Natural killer cell treated with Interleukin-12 subunit alpha and Interleukin-12 subunit beta and Interleukin-15 and Interleukin-18, amount 100 ng/mL, for 72 hours (primary cell): ENCODE measurements at regions not wholly inside any gene's neighbourhood (a gene's known extent, or its start where the extent isn't known, plus 50 kb on each side); places are given as distances from the start of the nearest gene placed in this dataset.
"Not testable (repeated sequence)": the region's sequence is repeated elsewhere in the genome, so short reads cannot be mapped to it uniquely, and the experiment has no call there.

Experiments used
- ATAC-seq, 2 donors: fragments of 150-1000 bp; cut with Tn5 transposase in 1 of 2; sonication (Bioruptor Pico), chemical (Tn5 transposase) in 1 of 2; 2 replicates each; pipeline ENCODE4 v1.10.0; 2021
- DNase-seq: peaks from one replicate; pipeline ENCODE4 v3.0.0; 2022; ENCODE audit warnings: low spot score
- H3K27ac Mint-ChIP-seq, 2 donors: 1 replicate in 1 of 2; 2 replicates in 1 of 2; pipeline ENCODE4 v1.8.0; 2022; ENCODE audit warnings: mixed read lengths in 2 of 2, mild to moderate bottlenecking in 1 of 2, moderate library complexity in 1 of 2
- H3K27me3 Mint-ChIP-seq, 2 donors: 1 replicate in 1 of 2; 2 replicates in 1 of 2; pipeline ENCODE4 v1.8.0; 2022; ENCODE audit warnings: mixed read lengths in 2 of 2
- H3K36me3 Mint-ChIP-seq: one replicate; pipeline ENCODE4 v1.8.0; 2022; ENCODE audit warnings: mixed read lengths
- H3K4me1 Mint-ChIP-seq, 2 donors: 1 replicate in 1 of 2; 2 replicates in 1 of 2; pipeline ENCODE4 v1.8.0; 2022; ENCODE audit warnings: low read depth in 2 of 2, mixed read lengths in 2 of 2, mild to moderate bottlenecking in 1 of 2
- H3K4me3 Mint-ChIP-seq: one replicate; pipeline ENCODE4 v1.8.0; 2022; ENCODE audit warnings: mixed read lengths
- H3K9me3 Mint-ChIP-seq: 2 replicates; pipeline ENCODE4 v1.8.0; 2022; ENCODE audit warnings: mixed read lengths

DNA sequence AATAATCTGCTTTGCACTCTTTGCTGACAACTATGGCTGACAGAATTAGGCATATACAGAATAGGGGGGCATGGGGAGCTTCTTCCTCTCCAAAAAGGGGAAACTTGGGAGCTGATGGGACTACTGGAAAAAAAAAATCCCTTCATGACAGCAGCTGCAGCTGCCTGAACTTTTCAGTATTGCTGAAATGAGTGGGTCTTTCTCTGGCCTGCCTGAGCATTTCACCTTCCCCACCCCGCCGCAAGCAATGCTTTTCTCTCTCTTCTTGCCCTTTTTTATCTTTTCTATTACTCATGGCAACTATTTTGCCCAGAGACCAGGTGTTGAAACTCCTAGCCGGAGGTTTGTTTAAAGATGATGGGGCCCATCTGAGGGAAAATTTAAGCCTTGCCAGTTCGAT, 244.9 kb downstream of the SEMA3D start:
- H3K36me3 Mint-ChIP-seq: peaks cover 4% of the 10 kb centered on the region
- H3K4me3 Mint-ChIP-seq: no peak overlapping the region
- no peaks in the 10 kb centered on the region for H3K4me1 Mint-ChIP-seq
- DNase-seq (no peak), ATAC-seq (no peak)
- H3K27me3 Mint-ChIP-seq: no peaks in the 10 kb centered on the region
- no peak overlapping the region for H3K27ac Mint-ChIP-seq
- peaks cover 2% of the 10 kb centered on the region for H3K9me3 Mint-ChIP-seq

DNA sequence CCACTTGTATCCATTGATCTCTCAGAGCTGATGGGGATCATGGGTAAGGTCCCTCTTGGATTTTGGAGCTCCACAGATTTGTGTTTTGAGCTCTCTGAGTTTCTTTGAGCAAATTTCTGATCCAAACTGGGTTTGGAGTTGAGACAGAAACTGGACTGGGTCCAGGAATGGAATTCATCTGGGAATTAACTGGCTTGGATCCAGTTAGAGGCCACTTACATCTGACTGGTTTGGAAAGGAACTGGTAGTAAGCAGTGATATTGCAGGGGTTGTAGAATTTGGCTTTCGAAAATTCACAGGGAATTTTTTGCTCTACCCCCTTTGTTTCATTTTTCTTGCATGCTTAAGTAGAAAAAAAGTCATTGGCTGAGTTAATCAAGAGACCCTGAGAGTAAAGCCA, 245.6 kb downstream of the SEMA3D start:
- ATAC-seq: no peak
- Mint-ChIP-seq H3K27me3 (no peaks in the 10 kb centered on the region), H3K4me3 (no peak overlapping the region), H3K27ac (no peak overlapping the region), H3K4me1 (no peaks in the 10 kb centered on the region), H3K9me3 (peaks cover 4% of the 10 kb centered on the region), H3K36me3 (peaks cover 4% of the 10 kb centered on the region)
- DNase-seq: no peak

DNA sequence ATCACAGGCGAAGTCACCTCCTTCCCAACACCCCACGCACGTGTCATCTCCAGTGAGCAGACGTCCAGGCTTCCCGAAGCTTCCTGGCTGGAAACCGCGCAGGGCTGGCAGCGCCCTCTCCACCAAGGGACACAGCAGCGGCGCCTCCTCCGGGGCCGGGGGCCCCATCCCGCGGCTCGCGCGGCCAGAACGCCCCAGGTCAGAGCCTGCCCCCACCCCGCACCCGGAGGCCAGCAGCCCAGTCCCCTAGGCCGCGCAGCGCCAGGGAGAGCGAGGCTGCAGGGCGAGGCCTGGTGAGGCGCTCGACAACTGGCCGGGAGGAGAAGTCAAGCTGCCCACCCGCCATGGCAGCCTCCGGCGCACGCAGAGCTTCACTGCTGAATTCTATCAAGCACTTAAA, 247.0 kb downstream of the SEMA3D start:
- peaks cover 6% of the 10 kb centered on the region for H3K9me3 Mint-ChIP-seq

DNA sequence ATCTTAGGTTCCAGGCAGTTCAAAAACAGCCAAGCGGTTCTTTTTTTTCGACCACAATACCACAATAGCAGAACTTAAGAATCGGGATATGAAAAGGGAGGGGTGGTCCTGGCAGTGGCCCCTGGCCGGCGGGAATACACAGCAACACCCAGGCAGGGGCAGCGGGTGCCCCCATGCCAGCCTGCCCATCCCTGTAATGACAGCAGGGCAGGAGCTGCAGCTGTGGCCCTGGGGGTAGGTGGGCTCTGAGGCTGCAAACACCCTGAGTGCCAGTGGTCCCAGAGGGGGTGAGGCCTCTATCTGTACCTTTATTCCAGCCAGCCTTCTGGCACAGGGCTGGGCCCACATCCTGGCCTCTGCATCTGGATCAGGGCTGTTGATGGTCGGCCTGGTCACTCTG, 247.4 kb downstream of the SEMA3D start:
- Mint-ChIP-seq H3K27ac (no peak overlapping the region), H3K4me3 (no peak overlapping the region), H3K9me3 (peaks cover 8% of the 10 kb centered on the region), H3K36me3 (peaks cover 4% of the 10 kb centered on the region), H3K4me1 (no peaks in the 10 kb centered on the region), H3K27me3 (no peaks in the 10 kb centered on the region)
- DNase-seq (no peak), ATAC-seq (peak; percentile 24 to 33)

More for the DNA sequence above, 247.0 kb downstream of the SEMA3D start:
- Mint-ChIP-seq H3K27me3 (no peaks in the 10 kb centered on the region), H3K4me3 (no peak overlapping the region), H3K36me3 (peaks cover 4% of the 10 kb centered on the region), H3K4me1 (no peaks in the 10 kb centered on the region), H3K27ac (no peak overlapping the region)
- peak; percentile 49 to 62 for ATAC-seq
- no peak for DNase-seq

DNA sequence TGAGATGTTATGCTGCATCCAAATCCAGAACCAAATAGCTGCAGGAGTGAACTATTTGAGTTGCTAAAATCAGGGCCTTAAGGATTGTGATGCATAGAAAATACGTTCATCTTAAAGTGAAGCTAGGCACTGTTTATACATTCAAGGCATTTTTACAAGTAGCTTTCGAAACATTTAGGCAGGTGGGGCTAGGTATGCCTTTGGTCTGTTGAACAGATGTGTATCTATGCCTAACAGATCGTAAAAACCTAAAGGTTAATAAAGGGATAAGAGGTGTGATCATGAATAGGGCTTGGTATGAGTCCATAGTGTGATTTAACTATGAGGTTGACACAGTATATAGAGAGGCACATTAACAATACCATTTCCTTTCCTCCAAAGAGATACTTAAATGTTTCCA, 262.5 kb downstream of the SEMA3D start:
- H3K27ac Mint-ChIP-seq: no peak overlapping the region
- H3K4me3 Mint-ChIP-seq: no peak overlapping the region
- H3K36me3 Mint-ChIP-seq: no peaks in the 10 kb centered on the region
- no peaks in the 10 kb centered on the region for H3K4me1 Mint-ChIP-seq
- ATAC-seq: no peak
- DNase-seq: no peak
- H3K27me3 Mint-ChIP-seq: no peaks in the 10 kb centered on the region
- H3K9me3 Mint-ChIP-seq: peaks cover 9% of the 10 kb centered on the region

DNA sequence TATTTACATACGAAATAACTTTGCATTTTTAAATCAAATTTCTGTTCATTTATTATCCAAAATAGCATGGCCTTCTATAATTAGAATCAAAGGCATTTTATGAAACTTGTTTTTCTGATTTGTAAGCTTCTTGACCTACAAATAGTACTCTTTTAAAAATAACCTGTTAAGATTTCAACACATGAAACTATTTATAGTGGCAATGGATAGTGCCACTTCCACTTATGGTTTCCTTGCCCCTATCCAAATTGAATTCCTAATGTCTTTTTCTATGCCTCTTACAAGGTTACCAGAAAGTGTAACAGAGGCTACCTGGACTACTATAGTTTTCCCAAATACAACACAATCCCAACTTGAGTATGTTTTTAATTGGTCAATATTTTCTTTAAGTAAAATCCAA, 263.5 kb downstream of the SEMA3D start:
- H3K9me3 Mint-ChIP-seq: peaks cover 12% of the 10 kb centered on the region
- H3K27ac Mint-ChIP-seq: no peak overlapping the region
- no peaks in the 10 kb centered on the region for H3K4me1 Mint-ChIP-seq
- H3K4me3 Mint-ChIP-seq: no peak overlapping the region
- H3K27me3 Mint-ChIP-seq: no peaks in the 10 kb centered on the region
- no peaks in the 10 kb centered on the region for H3K36me3 Mint-ChIP-seq
- no peak for DNase-seq
- no peak for ATAC-seq

DNA sequence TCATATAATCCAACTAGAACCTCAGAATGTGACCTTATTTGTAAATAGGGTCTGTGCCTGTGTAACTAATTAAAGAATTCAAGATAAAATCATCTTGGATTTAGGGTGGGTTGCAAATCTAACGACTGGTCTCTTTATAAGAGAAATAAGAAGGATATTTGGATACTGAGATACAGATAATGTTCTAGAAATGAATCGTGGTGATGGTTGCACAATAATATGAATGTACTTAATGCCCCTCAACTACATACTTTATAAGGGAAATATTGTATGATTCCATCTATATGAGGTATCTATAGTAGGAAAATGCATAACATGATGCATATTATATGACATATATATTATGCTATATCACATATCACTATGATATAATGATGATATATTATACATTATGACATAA, 265.7 kb downstream of the SEMA3D start:
- H3K27ac Mint-ChIP-seq: no peak overlapping the region
- DNase-seq (no peak), ATAC-seq (no peak)
- H3K9me3 Mint-ChIP-seq: peaks cover 9% of the 10 kb centered on the region
- no peaks in the 10 kb centered on the region for H3K36me3 Mint-ChIP-seq
- no peaks in the 10 kb centered on the region for H3K27me3 Mint-ChIP-seq
- no peaks in the 10 kb centered on the region for H3K4me1 Mint-ChIP-seq
- no peak overlapping the region for H3K4me3 Mint-ChIP-seq

DNA sequence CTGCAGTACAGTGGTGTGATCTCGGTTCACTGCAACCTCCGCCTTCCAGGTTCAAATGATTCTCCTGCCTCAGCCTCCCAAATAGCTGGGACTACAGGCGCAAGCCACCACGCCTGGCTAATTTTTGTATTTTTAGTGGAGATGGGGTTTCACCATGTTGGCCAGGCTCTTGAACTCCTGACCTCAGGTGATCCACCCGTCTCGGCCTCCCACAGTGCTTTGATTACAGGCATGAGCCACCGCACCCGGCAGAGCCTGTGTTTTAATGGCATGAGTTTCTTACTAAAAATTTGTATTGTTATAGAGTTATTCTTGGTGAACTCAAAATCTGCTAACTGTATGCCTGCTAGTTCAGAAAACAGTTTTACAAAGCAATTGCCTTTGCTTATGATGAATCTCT, 269.9 kb downstream of the SEMA3D start:
- H3K4me3 Mint-ChIP-seq, H3K27me3 Mint-ChIP-seq, H3K4me1 Mint-ChIP-seq, DNase-seq, H3K36me3 Mint-ChIP-seq, ATAC-seq, H3K27ac Mint-ChIP-seq: not testable (repeated sequence)
- peaks cover 12% of the 10 kb centered on the region for H3K9me3 Mint-ChIP-seq

DNA sequence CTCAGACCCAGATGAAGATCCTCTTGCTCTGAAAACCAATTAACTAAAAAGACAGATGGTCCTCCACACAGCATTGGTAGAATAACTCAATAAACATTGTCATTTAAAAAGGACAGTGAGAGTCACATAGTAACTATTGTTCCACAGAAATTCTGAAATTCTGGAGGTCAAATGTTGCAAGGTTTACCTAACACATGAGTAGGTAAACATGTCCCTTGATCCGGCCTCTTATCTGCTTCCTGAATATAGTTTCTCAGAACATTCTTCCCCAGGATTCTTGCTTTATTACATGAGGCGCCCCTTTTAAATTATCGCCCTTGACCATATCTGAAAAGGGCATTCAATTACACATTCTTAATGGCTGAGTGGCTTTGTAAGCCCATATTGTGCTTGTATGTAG, 270.7 kb downstream of the SEMA3D start:
- no peak for DNase-seq
- no peak overlapping the region for H3K27ac Mint-ChIP-seq
- H3K9me3 Mint-ChIP-seq: peaks cover 13% of the 10 kb centered on the region
- no peak overlapping the region for H3K4me3 Mint-ChIP-seq
- H3K36me3 Mint-ChIP-seq: no peaks in the 10 kb centered on the region
- H3K4me1 Mint-ChIP-seq: no peaks in the 10 kb centered on the region
- no peaks in the 10 kb centered on the region for H3K27me3 Mint-ChIP-seq
- ATAC-seq: no peak

DNA sequence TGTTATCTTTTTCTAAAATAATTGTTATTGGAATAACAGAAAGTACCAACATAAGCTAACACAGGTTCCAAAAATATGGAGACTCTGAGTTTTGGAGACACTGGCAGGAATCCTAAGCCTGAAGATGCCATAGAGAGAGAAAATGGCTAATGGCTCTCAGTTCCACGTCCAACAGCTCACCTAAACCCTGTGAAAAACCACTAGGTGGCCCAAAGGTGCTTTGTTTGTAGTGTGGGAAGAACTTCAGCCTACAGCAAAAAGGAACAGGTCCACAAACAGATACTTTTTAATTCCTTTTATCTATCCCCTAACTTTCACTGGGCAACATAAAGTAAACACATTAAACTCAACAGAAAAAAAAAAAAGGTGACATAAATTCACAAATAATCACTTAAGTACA, 272.3 kb downstream of the SEMA3D start:
- ATAC-seq: no peak
- H3K27ac Mint-ChIP-seq: no peak overlapping the region
- no peak overlapping the region for H3K4me3 Mint-ChIP-seq
- no peak for DNase-seq
- no peaks in the 10 kb centered on the region for H3K27me3 Mint-ChIP-seq
- H3K9me3 Mint-ChIP-seq: peaks cover 11% of the 10 kb centered on the region
- no peaks in the 10 kb centered on the region for H3K4me1 Mint-ChIP-seq
- H3K36me3 Mint-ChIP-seq: no peaks in the 10 kb centered on the region

DNA sequence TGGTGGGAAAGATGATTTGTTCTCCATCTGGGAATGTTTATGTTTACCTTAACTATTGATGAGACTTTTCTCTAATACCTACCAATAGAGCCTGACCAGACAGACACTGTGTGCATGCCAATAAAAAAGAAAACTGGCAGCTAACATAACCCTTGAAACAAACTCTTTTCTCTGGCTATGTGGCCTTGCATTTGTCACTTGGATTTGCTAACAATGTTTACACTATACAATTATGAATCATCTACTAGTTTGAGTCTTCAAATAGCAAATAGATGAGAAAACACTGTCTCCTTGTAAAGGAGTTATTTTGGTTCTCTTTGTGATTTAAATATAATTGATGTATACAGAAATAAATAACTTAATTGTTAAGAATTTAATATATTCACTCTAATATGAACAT, 273.1 kb downstream of the SEMA3D start:
- no peak overlapping the region for H3K4me3 Mint-ChIP-seq
- DNase-seq (no peak), ATAC-seq (no peak)
- H3K9me3 Mint-ChIP-seq: peaks cover 11% of the 10 kb centered on the region
- no peak overlapping the region for H3K27ac Mint-ChIP-seq
- no peaks in the 10 kb centered on the region for H3K4me1 Mint-ChIP-seq
- no peaks in the 10 kb centered on the region for H3K27me3 Mint-ChIP-seq
- no peaks in the 10 kb centered on the region for H3K36me3 Mint-ChIP-seq

DNA sequence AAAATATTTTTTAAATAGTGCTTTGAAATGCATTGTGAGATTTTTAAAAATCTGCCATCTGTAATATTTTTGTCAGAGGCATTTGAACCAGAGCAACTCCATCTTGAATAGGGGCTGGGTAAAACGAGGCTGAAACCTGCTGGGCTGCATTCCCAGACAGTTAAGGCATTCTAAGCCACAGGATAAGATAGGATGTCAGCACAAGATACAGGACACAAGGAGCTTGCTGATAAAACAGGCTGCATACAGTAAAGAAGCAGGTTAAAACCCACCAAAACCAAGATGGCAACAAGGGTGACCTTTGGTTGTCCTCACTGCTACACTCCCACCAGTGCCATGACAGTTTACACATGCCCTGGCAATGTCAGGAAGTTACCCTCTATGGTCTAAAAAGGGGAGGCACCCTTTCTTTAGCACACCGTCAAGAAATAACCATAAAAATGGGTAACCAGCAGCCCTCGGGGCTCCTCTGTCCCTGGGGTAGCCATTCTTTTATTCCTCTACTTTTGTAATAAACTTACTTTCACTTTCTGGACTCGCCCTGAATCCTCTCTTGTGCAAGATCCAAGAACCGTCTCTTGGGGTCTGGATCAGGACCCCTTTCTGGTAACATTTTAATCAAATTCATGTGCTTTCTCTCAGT, 273.7 kb downstream of the SEMA3D start:
- DNase-seq (no peak), ATAC-seq (no peak)
- Mint-ChIP-seq H3K9me3 (peaks cover 8% of the 10 kb centered on the region), H3K27ac (no peak overlapping the region), H3K36me3 (no peaks in the 10 kb centered on the region), H3K4me3 (no peak overlapping the region), H3K4me1 (no peaks in the 10 kb centered on the region), H3K27me3 (no peaks in the 10 kb centered on the region)

DNA sequence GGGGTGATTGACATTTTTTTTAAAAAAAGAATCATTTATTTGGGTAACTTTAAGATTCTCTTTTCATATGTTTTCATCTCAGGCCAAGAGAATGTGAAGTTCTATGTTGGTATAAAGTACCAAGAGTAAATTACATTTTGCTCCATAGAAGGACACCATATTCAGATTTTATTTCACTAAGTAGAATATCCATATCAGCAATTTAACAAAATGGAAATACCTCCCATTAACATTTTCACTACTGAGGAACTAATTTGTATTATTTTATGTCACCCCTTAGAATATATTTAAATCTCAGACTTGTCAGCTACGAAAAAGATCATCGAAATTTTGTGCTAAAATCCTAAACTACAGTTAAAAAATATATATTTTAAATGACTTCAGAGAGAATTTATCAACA, 274.3 kb downstream of the SEMA3D start:
- DNase-seq (no peak), ATAC-seq (no peak)
- H3K36me3 Mint-ChIP-seq: no peaks in the 10 kb centered on the region
- no peak overlapping the region for H3K27ac Mint-ChIP-seq
- H3K27me3 Mint-ChIP-seq: no peaks in the 10 kb centered on the region
- H3K4me3 Mint-ChIP-seq: no peak overlapping the region
- H3K9me3 Mint-ChIP-seq: peaks cover 8% of the 10 kb centered on the region
- H3K4me1 Mint-ChIP-seq: no peaks in the 10 kb centered on the region

DNA sequence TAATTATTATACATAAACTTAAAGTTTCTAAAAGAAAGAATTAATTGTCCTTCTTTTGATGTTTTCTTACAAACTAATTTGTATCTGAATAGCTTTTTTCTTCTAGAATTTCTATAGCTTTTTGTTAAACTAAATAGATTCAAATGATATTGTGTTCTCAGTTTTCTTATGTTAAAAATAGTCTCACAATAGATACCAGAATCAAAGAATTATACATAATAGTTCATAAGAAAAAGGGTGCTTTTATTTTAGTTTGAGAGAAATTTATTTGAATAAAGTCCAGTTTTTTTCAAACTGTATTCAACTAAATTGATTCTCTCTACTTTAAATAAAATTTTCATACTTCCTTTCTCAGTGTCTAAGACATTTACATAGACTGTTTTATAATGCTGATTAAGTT, 274.8 kb downstream of the SEMA3D start:
- Mint-ChIP-seq H3K27ac (no peak overlapping the region), H3K4me1 (no peaks in the 10 kb centered on the region), H3K27me3 (no peaks in the 10 kb centered on the region), H3K9me3 (peaks cover 8% of the 10 kb centered on the region), H3K36me3 (no peaks in the 10 kb centered on the region), H3K4me3 (no peak overlapping the region)
- no peak for ATAC-seq
- no peak for DNase-seq

DNA sequence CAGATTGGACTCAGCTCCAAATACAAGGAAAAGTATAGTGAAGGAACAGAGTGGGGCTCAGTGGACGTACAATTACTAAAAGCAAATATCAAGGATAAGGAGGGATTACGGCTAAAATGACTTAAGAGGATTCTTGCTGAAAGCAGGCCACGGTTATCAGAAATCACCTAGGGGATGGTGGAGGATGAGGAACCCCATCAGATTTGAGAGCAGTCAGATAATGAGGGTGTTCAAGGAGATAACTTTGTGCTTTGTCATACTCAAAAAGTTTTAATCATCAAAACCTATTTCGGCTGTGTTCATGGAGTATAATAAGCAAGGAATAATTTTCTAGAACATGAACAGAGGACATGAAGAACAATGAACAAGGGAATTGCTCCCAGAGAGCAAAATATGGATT, 275.8 kb downstream of the SEMA3D start:
- H3K27ac Mint-ChIP-seq: no peak overlapping the region

More for the DNA sequence above, 275.8 kb downstream of the SEMA3D start:
- DNase-seq (no peak), ATAC-seq (no peak)
- H3K36me3 Mint-ChIP-seq: no peaks in the 10 kb centered on the region
- no peaks in the 10 kb centered on the region for H3K27me3 Mint-ChIP-seq
- peaks cover 8% of the 10 kb centered on the region for H3K9me3 Mint-ChIP-seq
- no peaks in the 10 kb centered on the region for H3K4me1 Mint-ChIP-seq
- no peak overlapping the region for H3K4me3 Mint-ChIP-seq
